Activated naive CD4-positive, alpha-beta T cell treated with anti-CD3 and anti-CD28 coated beads for 36 hours (primary cell): ENCODE measurements at regions not wholly inside any gene's neighbourhood (a gene's known extent, or its start where the extent isn't known, plus 50 kb on each side); places are given as distances from the start of the nearest gene placed in this dataset.
"Not testable (repeated sequence)": the region's sequence is repeated elsewhere in the genome, so short reads cannot be mapped to it uniquely, and the experiment has no call there.

ENCODE experiments used
- CTCF ChIA-PET: fragments of 350-600 bp; sonication (Branson Sonifier 250); formaldehyde crosslinking; loops from one replicate; lab custom pipeline; 2021; ENCODE audit warnings: antibody characterized with exemption; lab: Charles Lee
- DNase-seq: peaks from one replicate; pipeline ENCODE4 v3.0.0-alpha.2; 2020
- H3K27ac Mint-ChIP-seq: one replicate; pipeline ENCODE4 v1.8.0; 2021; ENCODE audit warnings: mild to moderate bottlenecking, mixed read lengths
- H3K27me3 Mint-ChIP-seq: one replicate; pipeline ENCODE4 v1.8.0; 2021; ENCODE audit warnings: low read depth, mixed read lengths
- H3K36me3 Mint-ChIP-seq: one replicate; pipeline ENCODE4 v1.8.0; 2021; ENCODE audit warnings: low read depth, mixed read lengths
- H3K4me1 Mint-ChIP-seq: one replicate; pipeline ENCODE4 v1.8.0; 2021; ENCODE audit warnings: low read depth, mixed read lengths
- H3K4me3 Mint-ChIP-seq: one replicate; pipeline ENCODE4 v1.8.0; 2021; ENCODE audit warnings: mild to moderate bottlenecking, moderate library complexity, mixed read lengths
- H3K9me3 Mint-ChIP-seq: one replicate; pipeline ENCODE4 v1.8.0; 2021; ENCODE audit warnings: mixed read lengths
- intact Hi-C: fragments of 100-400 bp; cut with micrococcal nuclease; formaldehyde crosslinking; loops from one replicate; pipeline ENCODE4 v1.15.1; 2023

- intact Hi-C loops, result no loop called here
- no peaks in the 10 kb centered on the region for H3K4me1 Mint-ChIP-seq
- no peak for DNase-seq
- H3K27ac Mint-ChIP-seq, result no peak overlapping the region
- CTCF ChIA-PET, result no interaction called here
- H3K4me3 Mint-ChIP-seq, result no peak overlapping the region
- peaks cover 16% of the 10 kb centered on the region for H3K27me3 Mint-ChIP-seq
- no peaks in the 10 kb centered on the region for H3K9me3 Mint-ChIP-seq
- no peaks in the 10 kb centered on the region for H3K36me3 Mint-ChIP-seq
Observed at GRCh38 chr16:21336231-21336630, 58.1 kb upstream of the CRYM start.

GRCh38 chr16:21334188-21335146 lies 56.4 kb upstream of the CRYM start:
- DNase-seq, H3K27ac Mint-ChIP-seq, H3K4me3 Mint-ChIP-seq, H3K9me3 Mint-ChIP-seq, H3K4me1 Mint-ChIP-seq, CTCF ChIA-PET, H3K36me3 Mint-ChIP-seq, intact Hi-C loops: not testable (repeated sequence)
- H3K27me3 Mint-ChIP-seq, result peaks cover 16% of the 10 kb centered on the region

GRCh38 chr16:21333683-21334082 lies 55.6 kb upstream of the CRYM start:
- H3K27ac Mint-ChIP-seq, intact Hi-C loops, H3K36me3 Mint-ChIP-seq, H3K4me3 Mint-ChIP-seq, CTCF ChIA-PET, H3K4me1 Mint-ChIP-seq, H3K9me3 Mint-ChIP-seq, DNase-seq: not testable (repeated sequence)
- peaks cover 16% of the 10 kb centered on the region for H3K27me3 Mint-ChIP-seq
